ENCODE measurements at regions not wholly inside any gene's neighbourhood (a gene's known extent, or its start where the extent isn't known, plus 50 kb on each side); places are given as distances from the start of the nearest gene placed in this dataset.

DNA sequence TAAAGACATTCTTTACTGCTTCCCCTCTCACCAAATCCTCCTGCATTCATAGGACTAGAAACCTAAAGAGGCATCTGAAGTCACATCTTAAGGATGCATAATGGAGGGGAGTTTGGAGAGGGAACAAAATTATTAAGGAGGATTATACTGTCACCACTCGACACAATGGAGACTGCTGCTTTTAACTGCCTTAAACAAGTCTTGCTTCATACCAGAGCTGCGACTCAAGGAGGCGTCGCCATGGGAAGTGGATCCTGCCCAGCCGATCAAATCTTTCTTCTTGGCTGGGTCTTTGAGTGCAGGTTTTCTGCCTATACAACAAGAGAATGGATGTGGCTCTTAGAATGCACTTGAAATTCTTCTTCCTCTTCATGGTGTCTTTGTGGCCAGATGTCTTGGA, 66.7 kb upstream of the FOXE1 start:
- TF ChIP-seq CTCF (IDR thresholded peaks at IDR 0.05; ENCODE audit: insufficient read depth, low read length), result no peak
- no peak for TF ChIP-seq POLR2AphosphoS5 (IDR thresholded peaks at IDR 0.05; ENCODE audit: low read depth)
- no peak for TF ChIP-seq GABPA (IDR thresholded peaks at IDR 0.05; ENCODE audit: low read depth)
- TF ChIP-seq, protein P1, sequence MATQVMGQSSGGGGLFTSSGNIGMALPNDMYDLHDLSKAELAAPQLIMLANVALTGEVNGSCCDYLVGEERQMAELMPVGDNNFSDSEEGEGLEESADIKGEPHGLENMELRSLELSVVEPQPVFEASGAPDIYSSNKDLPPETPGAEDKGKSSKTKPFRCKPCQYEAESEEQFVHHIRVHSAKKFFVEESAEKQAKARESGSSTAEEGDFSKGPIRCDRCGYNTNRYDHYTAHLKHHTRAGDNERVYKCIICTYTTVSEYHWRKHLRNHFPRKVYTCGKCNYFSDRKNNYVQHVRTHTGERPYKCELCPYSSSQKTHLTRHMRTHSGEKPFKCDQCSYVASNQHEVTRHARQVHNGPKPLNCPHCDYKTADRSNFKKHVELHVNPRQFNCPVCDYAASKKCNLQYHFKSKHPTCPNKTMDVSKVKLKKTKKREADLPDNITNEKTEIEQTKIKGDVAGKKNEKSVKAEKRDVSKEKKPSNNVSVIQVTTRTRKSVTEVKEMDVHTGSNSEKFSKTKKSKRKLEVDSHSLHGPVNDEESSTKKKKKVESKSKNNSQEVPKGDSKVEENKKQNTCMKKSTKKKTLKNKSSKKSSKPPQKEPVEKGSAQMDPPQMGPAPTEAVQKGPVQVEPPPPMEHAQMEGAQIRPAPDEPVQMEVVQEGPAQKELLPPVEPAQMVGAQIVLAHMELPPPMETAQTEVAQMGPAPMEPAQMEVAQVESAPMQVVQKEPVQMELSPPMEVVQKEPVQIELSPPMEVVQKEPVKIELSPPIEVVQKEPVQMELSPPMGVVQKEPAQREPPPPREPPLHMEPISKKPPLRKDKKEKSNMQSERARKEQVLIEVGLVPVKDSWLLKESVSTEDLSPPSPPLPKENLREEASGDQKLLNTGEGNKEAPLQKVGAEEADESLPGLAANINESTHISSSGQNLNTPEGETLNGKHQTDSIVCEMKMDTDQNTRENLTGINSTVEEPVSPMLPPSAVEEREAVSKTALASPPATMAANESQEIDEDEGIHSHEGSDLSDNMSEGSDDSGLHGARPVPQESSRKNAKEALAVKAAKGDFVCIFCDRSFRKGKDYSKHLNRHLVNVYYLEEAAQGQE (IDR thresholded peaks at IDR 0.05; ENCODE audit: insufficient replicate concordance, low read depth), result no peak
- no peak for TF ChIP-seq SPI1 (IDR thresholded peaks at IDR 0.05; ENCODE audit: borderline replicate concordance, low read depth)

Data from HL-60 (cell line).